GM23248 (cell line): ENCODE measurements at regions not wholly inside any gene's neighbourhood (a gene's known extent, or its start where the extent isn't known, plus 50 kb on each side); places are given as distances from the start of the nearest gene placed in this dataset.

Experiments
- DNase-seq: peaks from one replicate; pipeline ENCODE4 v3.0.0-alpha.2; 2015
- H2AFZ ChIP-seq: fragments of 200-600 bp; sonication (generic); 2 replicates; pipeline ENCODE4 v1.6.1; 2016; ENCODE audit warnings: antibody characterized with exemption
- H3F3A ChIP-seq: fragments of 200-600 bp; sonication (generic); 2 replicates; pipeline ENCODE4 v1.6.1; 2016; ENCODE audit warnings: mild to moderate bottlenecking, antibody characterized with exemption, mixed run types; ENCODE audit not compliant: insufficient read depth
- H3K27ac ChIP-seq: fragments of 200-600 bp; sonication (generic); 2 replicates; pipeline ENCODE4 v1.5.1; 2016; ENCODE audit warnings: mild to moderate bottlenecking
- H3K27me3 ChIP-seq: fragments of 200-600 bp; sonication (generic); replicated peaks from 2 replicates; pipeline ENCODE4 v1.6.1; 2016; ENCODE audit warnings: mild to moderate bottlenecking; ENCODE audit not compliant: insufficient read depth
- H3K36me3 ChIP-seq: fragments of 200-600 bp; sonication (generic); 2 replicates; pipeline ENCODE4 v1.6.1; 2016; ENCODE audit warnings: low read depth, mild to moderate bottlenecking
- H3K4me1 ChIP-seq: fragments of 200-600 bp; sonication (generic); 2 replicates; pipeline ENCODE4 v1.6.1; 2016; ENCODE audit warnings: mild to moderate bottlenecking; ENCODE audit not compliant: insufficient read depth
- H3K4me2 ChIP-seq: fragments of 200-600 bp; sonication (generic); one replicate; pipeline ENCODE4 v1.6.1; 2016; ENCODE audit warnings: mild to moderate bottlenecking; ENCODE audit not compliant: unreplicated experiment
- H3K4me3 ChIP-seq: fragments of 200-600 bp; sonication (generic); 2 replicates; pipeline ENCODE4 v1.5.1; 2016; ENCODE audit warnings: mild to moderate bottlenecking
- H3K79me2 ChIP-seq: fragments of 200-600 bp; sonication (generic); 2 replicates; pipeline ENCODE4 v1.6.1; 2016; ENCODE audit warnings: mild to moderate bottlenecking; ENCODE audit not compliant: insufficient read depth
- H3K9ac ChIP-seq: fragments of 200-600 bp; sonication (generic); 2 replicates; pipeline ENCODE4 v1.6.1; 2016; ENCODE audit warnings: mild to moderate bottlenecking
- H3K9me2 ChIP-seq: fragments of 200-600 bp; sonication (generic); 2 replicates; pipeline ENCODE4 v1.6.1; 2016; ENCODE audit warnings: mixed run types, mild to moderate bottlenecking, moderate library complexity; ENCODE audit not compliant: insufficient read depth
- H3K9me3 ChIP-seq: fragments of 200-600 bp; sonication (generic); one replicate; pipeline ENCODE4 v1.6.1; 2017; ENCODE audit warnings: low read depth
- H4K20me1 ChIP-seq: fragments of 200-600 bp; sonication (generic); 2 replicates; pipeline ENCODE4 v1.6.0; 2016; ENCODE audit not compliant: insufficient read depth
- EZH2 ChIP-seq: fragments of 200-600 bp; sonication (generic); IDR thresholded peaks from 2 replicates; pipeline ENCODE4 v1.6.1; 2018; ENCODE audit warnings: antibody characterized with exemption, mild to moderate bottlenecking; ENCODE audit not compliant: insufficient read depth, poor library complexity, severe bottlenecking
- EZH2phosphoT487 ChIP-seq: fragments of 200-600 bp; sonication (generic); IDR thresholded peaks from 2 replicates; pipeline ENCODE4 v1.6.1; 2018; ENCODE audit warnings: antibody characterized with exemption, moderate library complexity, mild to moderate bottlenecking, low read depth; ENCODE audit not compliant: insufficient read depth
- WGBS, 2 experiments: methylation state at CpG; one replicate each; pipeline ENCODE4 v1.1.6; 2015 to 2017; ENCODE audit warnings: low lambda C conversion rate in 2 of 2, low coverage in 1 of 2; ENCODE audit errors: missing lambda C conversion rate in 2 of 2; 5-methylcytosine and 5-hydroxymethylcytosine counted together
- in situ Hi-C: fragments of 300-500 bp; cut with MboI; formaldehyde crosslinking; loops from 2 replicates; pipeline ENCODE4 v1.15.0; 2020

DNA sequence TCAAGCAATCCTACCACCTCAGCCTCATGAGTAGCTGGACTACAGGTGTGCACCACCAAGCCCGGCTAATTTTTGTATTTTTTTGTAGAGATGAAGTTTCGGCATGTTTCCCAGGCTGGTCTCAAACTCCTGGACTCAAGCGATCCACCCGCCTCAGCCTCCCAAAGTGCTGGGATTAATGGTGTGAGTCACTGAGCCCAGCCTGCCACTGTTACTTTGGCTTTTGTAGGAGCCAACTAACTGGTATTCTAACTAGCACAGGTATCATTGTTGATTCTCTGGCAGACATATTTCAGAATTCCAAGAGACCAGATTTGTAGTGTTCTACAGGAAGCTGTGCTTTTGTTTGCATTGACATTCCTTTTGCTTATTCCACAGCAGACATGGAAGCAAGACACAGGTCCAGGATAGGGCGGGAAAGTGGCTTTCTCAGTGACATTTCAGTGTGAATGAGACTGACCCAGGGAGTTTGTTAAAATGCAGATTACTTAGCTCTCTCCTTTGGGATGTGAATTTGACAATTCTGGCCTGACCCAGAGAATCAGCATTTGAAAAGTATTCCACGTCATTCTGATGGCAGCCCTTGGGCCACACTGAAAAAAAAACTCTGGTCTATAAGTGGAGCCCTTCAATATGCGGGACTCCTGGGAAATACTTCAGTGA lies 52.2 kb upstream of the PAX6 start:
- Histone ChIP-seq H3K4me3 (no peak overlapping the region), H3K9me3 (no peaks in the 10 kb centered on the region), H2AFZ (no peak overlapping the region), H3K9me2 (no peaks in the 10 kb centered on the region), H3F3A (no peaks in the 10 kb centered on the region), H4K20me1 (no peaks in the 10 kb centered on the region), H3K27me3 (peaks cover 6% of the 10 kb centered on the region), H3K36me3 (no peaks in the 10 kb centered on the region), H3K27ac (no peak overlapping the region), H3K79me2 (no peaks in the 10 kb centered on the region), H3K4me2 (no peak overlapping the region), H3K9ac (no peak overlapping the region), H3K4me1 (no peaks in the 10 kb centered on the region)
- TF ChIP-seq EZH2 (no peak), EZH2phosphoT487 (no peak)
- WGBS, 2 experiments: 47 to 49% methylated on average over 7 of the region's 7 CpGs
- DNase-seq: no peak
- in situ Hi-C loops: loop anchor here (25.0 kb wide), 1 partner anchor 376 kb away; no protein-coding TSS in a partner anchor

DNA sequence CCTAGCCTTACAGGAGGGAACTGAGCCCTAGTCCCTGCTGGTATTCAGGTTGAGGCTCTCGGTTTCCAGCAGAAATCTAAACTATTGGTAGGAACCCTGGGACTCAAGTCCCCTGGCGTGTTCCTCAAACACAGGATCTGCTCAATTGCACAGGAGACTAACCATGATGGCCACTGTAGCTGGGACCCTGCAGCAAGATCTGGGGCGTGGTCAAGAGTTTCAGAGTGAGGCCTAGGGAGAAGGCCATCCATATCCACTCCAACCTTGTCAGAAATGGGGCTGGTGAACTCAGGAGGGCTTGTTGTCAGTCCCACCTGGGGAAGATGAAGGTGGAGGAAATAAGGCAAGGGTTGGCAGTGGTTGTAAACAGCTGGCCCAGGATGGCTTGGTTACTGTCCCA lies 49.9 kb upstream of the PAX6 start:
- TF ChIP-seq EZH2phosphoT487: no peak
- no peak for TF ChIP-seq EZH2
- H3K4me1 ChIP-seq: no peaks in the 10 kb centered on the region
- H3K4me3 ChIP-seq: no peak overlapping the region
- H3K9me2 ChIP-seq: no peaks in the 10 kb centered on the region
- no peaks in the 10 kb centered on the region; the same call in none of the 2 replicates for H3K27me3 ChIP-seq
- no peak overlapping the region for H3K27ac ChIP-seq
- H3K79me2 ChIP-seq: no peaks in the 10 kb centered on the region
- no peak overlapping the region for H3K4me2 ChIP-seq
- no peak overlapping the region for H2AFZ ChIP-seq
- 25 to 28% methylated on average over 3 of the region's 3 CpGs for WGBS, 2 experiments
- in situ Hi-C loops: loop anchor here (25.0 kb wide), 1 partner anchor 374 kb away; no protein-coding TSS in a partner anchor
- H3K9ac ChIP-seq: no peak overlapping the region
- H3K36me3 ChIP-seq: no peaks in the 10 kb centered on the region
- no peak for DNase-seq
- no peaks in the 10 kb centered on the region for H3K9me3 ChIP-seq
- H3F3A ChIP-seq: no peaks in the 10 kb centered on the region
- H4K20me1 ChIP-seq: no peaks in the 10 kb centered on the region
